ENCODE measurements at regions not wholly inside any gene's neighbourhood (a gene's known extent, or its start where the extent isn't known, plus 50 kb on each side); places are given as distances from the start of the nearest gene placed in this dataset.

DNA sequence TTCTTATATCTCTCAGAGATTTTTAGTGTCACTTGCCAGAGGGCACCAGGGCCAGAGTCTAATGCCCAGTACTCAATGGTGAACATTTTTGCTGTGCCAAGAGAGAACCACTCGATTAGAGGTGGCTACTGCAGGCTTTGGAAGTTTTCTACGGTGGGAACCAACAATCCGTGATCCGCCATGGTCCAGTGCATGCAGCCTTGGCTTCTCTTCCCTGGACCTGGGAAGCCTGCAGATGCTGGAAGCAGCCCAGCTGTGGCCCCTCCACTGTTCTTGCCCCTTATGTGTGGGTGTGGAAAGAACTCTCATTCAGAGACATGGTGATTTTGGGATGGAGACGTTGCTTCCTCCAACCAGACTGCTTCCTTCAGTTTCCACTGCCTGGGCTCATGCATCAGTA is 224.2 kb downstream of the TSHZ3 start:
- intact Hi-C loops (cut with DNase I): no loop called here
- no peak for ATAC-seq
- Histone ChIP-seq H3K36me3 (no peaks in the 10 kb centered on the region), H3K4me3 (no peak overlapping the region), H3K27ac (no peak overlapping the region), H3K9me3 (no peaks in the 10 kb centered on the region), H3K4me1 (no peaks in the 10 kb centered on the region), H3K27me3 (ENCODE audit: low read depth) (no peaks in the 10 kb centered on the region)
- no peak for DNase-seq
- no peak for TF ChIP-seq CTCF (IDR thresholded peaks at IDR 0.05)

GRCh38 chr19:31121501-31121900 is 227.7 kb downstream of the TSHZ3 start:
- no peak for DNase-seq
- no peak for ATAC-seq
- Histone ChIP-seq H3K4me3 (no peak overlapping the region), H3K27me3 (ENCODE audit: low read depth) (no peaks in the 10 kb centered on the region), H3K36me3 (no peaks in the 10 kb centered on the region), H3K9me3 (no peaks in the 10 kb centered on the region), H3K27ac (no peak overlapping the region), H3K4me1 (no peaks in the 10 kb centered on the region)
- no peak for TF ChIP-seq CTCF (IDR thresholded peaks at IDR 0.05)
- intact Hi-C loops (cut with DNase I): no loop called here

- no peak overlapping the region for H3K4me3 ChIP-seq
- H3K27me3 ChIP-seq (ENCODE audit: low read depth): no peaks in the 10 kb centered on the region
- H3K36me3 ChIP-seq: no peaks in the 10 kb centered on the region
- H3K27ac ChIP-seq: no peak overlapping the region
- intact Hi-C loops (cut with DNase I): no loop called here
- no peak for DNase-seq
- no peaks in the 10 kb centered on the region for H3K9me3 ChIP-seq
- TF ChIP-seq CTCF (IDR thresholded peaks at IDR 0.05): no peak
- no peaks in the 10 kb centered on the region for H3K4me1 ChIP-seq
- ATAC-seq: no peak
Observed at GRCh38 chr19:31120952-31121351, 228.3 kb downstream of the TSHZ3 start.

GRCh38 chr19:31119951-31120690 is 229.1 kb downstream of the TSHZ3 start:
- intact Hi-C loops (cut with DNase I): no loop called here
- no peak for DNase-seq
- Histone ChIP-seq H3K4me3 (no peak overlapping the region), H3K4me1 (no peaks in the 10 kb centered on the region), H3K27me3 (ENCODE audit: low read depth) (no peaks in the 10 kb centered on the region), H3K9me3 (no peaks in the 10 kb centered on the region), H3K27ac (no peak overlapping the region), H3K36me3 (no peaks in the 10 kb centered on the region)
- ATAC-seq: peak in 1 of 2 donors; percentile 25
- no peak for TF ChIP-seq CTCF (IDR thresholded peaks at IDR 0.05)

DNA sequence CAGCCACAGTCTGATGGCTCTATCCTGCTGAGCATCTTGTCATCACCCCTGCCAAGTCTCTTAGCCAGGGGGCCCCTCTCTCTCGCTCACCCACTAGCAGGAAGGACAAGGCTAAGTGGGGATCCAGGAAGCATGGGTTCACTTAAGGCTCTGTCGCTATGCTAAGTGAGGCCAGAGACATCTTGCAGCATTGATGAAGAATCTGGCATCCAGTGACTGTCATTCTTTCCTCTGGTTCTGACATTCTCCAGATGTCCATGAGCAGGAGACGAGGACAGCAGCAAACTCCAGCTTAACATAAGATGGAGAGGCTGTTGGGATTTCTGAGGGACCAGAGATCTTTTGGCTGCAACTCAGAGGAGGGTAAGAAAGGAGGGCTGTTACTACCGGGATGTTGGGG is 230.2 kb downstream of the TSHZ3 start:
- intact Hi-C loops (cut with DNase I): no loop called here
- DNase-seq: no peak
- Histone ChIP-seq H3K27ac (no peak overlapping the region), H3K9me3 (no peaks in the 10 kb centered on the region), H3K27me3 (ENCODE audit: low read depth) (no peaks in the 10 kb centered on the region), H3K36me3 (no peaks in the 10 kb centered on the region), H3K4me3 (no peak overlapping the region), H3K4me1 (no peaks in the 10 kb centered on the region)
- TF ChIP-seq CTCF (IDR thresholded peaks at IDR 0.05): no peak
- ATAC-seq: no peak
